Caco-2 (cell line): ENCODE measurements at regions not wholly inside any gene's neighbourhood (a gene's known extent, or its start where the extent isn't known, plus 50 kb on each side); places are given as distances from the start of the nearest gene placed in this dataset.
A peak's percentile ranks its signal among the peaks of the same experiment; 100 is the strongest.

Experiments
- BruUV-seq: library from RNA; stranded (reverse); fragments of 400-500 nt; replicated peaks from 2 replicates; lab custom pipeline; 2021; lab: Mats Ljungman, UMichigan
- CTCF ChIA-PET: fragments of 300-600 bp; sonication (Branson Sonifier 250); formaldehyde crosslinking; loops from one replicate; lab custom pipeline; 2022; ENCODE audit warnings: antibody characterized with exemption; lab: Charles Lee
- POLR2A ChIA-PET: fragments of 300-600 bp; sonication (Branson Sonifier 250); formaldehyde crosslinking; loops from one replicate; lab custom pipeline; 2022; ENCODE audit warnings: antibody characterized with exemption; lab: Charles Lee
- DNase-seq, 2 experiments: peaks; one replicate each; pipeline versions ENCODE4 v3.0.0 to v3.0.0-alpha.2; 2020 to 2022
- H3K27me3 ChIP-seq: replicated peaks from 2 replicates; pipeline ENCODE4 v1.6.0; 2011; ENCODE audit warnings: low read length; ENCODE audit not compliant: control insufficient read depth, insufficient read depth
- H3K36me3 ChIP-seq: 2 replicates; pipeline ENCODE4 v1.5.1; 2011; ENCODE audit warnings: low read length; ENCODE audit not compliant: control insufficient read depth, insufficient read depth
- H3K4me1 ChIP-seq: fragments of 250-450 bp; sonication (Bioruptor Pico); 2 replicates; pipeline ENCODE4 v1.5.1; 2020; ENCODE audit warnings: mild to moderate bottlenecking
- H3K4me3 ChIP-seq: 2 replicates; pipeline ENCODE4 v1.5.1; 2011; ENCODE audit warnings: low read depth, mild to moderate bottlenecking, control low read depth, low read length
- H3K9me3 ChIP-seq: fragments of 250-450 bp; sonication (Bioruptor Pico); 2 replicates; pipeline ENCODE4 v1.5.1; 2020; ENCODE audit warnings: mild to moderate bottlenecking, moderate library complexity
- H3K27ac Mint-ChIP-seq: one replicate; pipeline ENCODE4 v1.8.0; 2022; ENCODE audit warnings: mixed read lengths; ENCODE audit not compliant: unreplicated experiment
- H3K27me3 Mint-ChIP-seq: one replicate; pipeline ENCODE4 v1.8.0; 2022; ENCODE audit warnings: mixed read lengths; ENCODE audit not compliant: insufficient read depth, unreplicated experiment
- H3K36me3 Mint-ChIP-seq: one replicate; pipeline ENCODE4 v1.8.0; 2022; ENCODE audit warnings: mild to moderate bottlenecking, mixed read lengths; ENCODE audit not compliant: insufficient read depth, unreplicated experiment
- H3K4me1 Mint-ChIP-seq: one replicate; pipeline ENCODE4 v1.8.0; 2022; ENCODE audit warnings: low read depth, mixed read lengths; ENCODE audit not compliant: unreplicated experiment
- H3K4me3 Mint-ChIP-seq: one replicate; pipeline ENCODE4 v1.8.0; 2022; ENCODE audit warnings: mild to moderate bottlenecking, moderate library complexity, mixed read lengths; ENCODE audit not compliant: unreplicated experiment
- H3K9me3 Mint-ChIP-seq: one replicate; pipeline ENCODE4 v1.8.0; 2022; ENCODE audit warnings: mixed read lengths; ENCODE audit not compliant: unreplicated experiment
- intact Hi-C: fragments of 100-400 bp; cut with micrococcal nuclease; formaldehyde crosslinking; loops from one replicate; pipeline ENCODE4 v1.10.0; 2022; ENCODE audit not compliant: unreplicated experiment
- TF ChIP-seq, protein P1 (sequence below), 2 experiments: fragments of 200-600 bp in 1 of 2; IDR thresholded peaks; 1 replicate in 1 of 2; 2 replicates in 1 of 2; pipeline versions ENCODE4 v1.5.1 to v1.8.0; 2011 to 2022; ENCODE audit warnings: antibody characterized with exemption in 1 of 2, control low read depth in 1 of 2, inconsistent platforms in 1 of 2, low read depth in 1 of 2, low read length in 1 of 2, mild to moderate bottlenecking in 1 of 2, moderate library complexity in 1 of 2; ENCODE audit not compliant: insufficient read depth in 1 of 2, severe bottlenecking in 1 of 2, unreplicated experiment in 1 of 2

DNA sequence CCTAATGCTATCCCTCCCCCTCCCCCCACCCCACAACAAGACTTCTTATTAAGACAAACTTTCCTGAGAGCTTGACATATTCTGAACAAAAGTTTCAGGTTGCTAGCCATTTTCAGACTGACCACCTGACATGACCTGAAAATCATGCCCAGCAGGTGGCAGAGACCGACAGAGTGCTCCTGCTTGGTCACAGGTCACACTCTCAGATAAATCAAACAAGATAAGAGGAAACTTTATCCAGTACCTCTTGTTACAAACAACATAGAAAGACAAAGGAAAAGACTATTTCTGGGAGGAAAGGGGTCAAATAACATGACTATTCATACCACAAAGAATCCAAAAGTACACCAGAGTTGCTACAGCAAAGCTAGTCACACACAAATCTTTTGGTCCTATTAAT is 107.4 kb downstream of the TMEM200C start:
- H3K27me3 ChIP-seq, result no peaks in the 10 kb centered on the region
- Mint-ChIP-seq H3K36me3 (no peaks in the 10 kb centered on the region), H3K27me3 (no peaks in the 10 kb centered on the region), H3K4me3 (no peak overlapping the region), H3K27ac (no peak overlapping the region), H3K4me1 (no peaks in the 10 kb centered on the region), H3K9me3 (no peaks in the 10 kb centered on the region)
- no peak overlapping the region for H3K4me3 ChIP-seq
- POLR2A ChIA-PET, result no interaction called here
- DNase-seq, result peak in 1 of 2 experiments; percentile 15
- no TSS peak for BruUV-seq
- H3K9me3 ChIP-seq, result no peaks in the 10 kb centered on the region
- no peaks in the 10 kb centered on the region for H3K36me3 ChIP-seq
- CTCF ChIA-PET, result no interaction called here
- TF ChIP-seq, protein P1, sequence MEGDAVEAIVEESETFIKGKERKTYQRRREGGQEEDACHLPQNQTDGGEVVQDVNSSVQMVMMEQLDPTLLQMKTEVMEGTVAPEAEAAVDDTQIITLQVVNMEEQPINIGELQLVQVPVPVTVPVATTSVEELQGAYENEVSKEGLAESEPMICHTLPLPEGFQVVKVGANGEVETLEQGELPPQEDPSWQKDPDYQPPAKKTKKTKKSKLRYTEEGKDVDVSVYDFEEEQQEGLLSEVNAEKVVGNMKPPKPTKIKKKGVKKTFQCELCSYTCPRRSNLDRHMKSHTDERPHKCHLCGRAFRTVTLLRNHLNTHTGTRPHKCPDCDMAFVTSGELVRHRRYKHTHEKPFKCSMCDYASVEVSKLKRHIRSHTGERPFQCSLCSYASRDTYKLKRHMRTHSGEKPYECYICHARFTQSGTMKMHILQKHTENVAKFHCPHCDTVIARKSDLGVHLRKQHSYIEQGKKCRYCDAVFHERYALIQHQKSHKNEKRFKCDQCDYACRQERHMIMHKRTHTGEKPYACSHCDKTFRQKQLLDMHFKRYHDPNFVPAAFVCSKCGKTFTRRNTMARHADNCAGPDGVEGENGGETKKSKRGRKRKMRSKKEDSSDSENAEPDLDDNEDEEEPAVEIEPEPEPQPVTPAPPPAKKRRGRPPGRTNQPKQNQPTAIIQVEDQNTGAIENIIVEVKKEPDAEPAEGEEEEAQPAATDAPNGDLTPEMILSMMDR (IDR thresholded peaks at IDR 0.05; ENCODE audit: insufficient read depth in 1 of 2, low read depth in 1 of 2, low read length in 1 of 2, severe bottlenecking in 1 of 2, unreplicated experiment in 1 of 2), result peak in 1 of 2 experiments; percentile 35
- intact Hi-C loops, result loop anchor here (5.0 kb wide), 1 partner anchor 49 kb away; no protein-coding TSS in a partner anchor
- no peaks in the 10 kb centered on the region for H3K4me1 ChIP-seq

DNA sequence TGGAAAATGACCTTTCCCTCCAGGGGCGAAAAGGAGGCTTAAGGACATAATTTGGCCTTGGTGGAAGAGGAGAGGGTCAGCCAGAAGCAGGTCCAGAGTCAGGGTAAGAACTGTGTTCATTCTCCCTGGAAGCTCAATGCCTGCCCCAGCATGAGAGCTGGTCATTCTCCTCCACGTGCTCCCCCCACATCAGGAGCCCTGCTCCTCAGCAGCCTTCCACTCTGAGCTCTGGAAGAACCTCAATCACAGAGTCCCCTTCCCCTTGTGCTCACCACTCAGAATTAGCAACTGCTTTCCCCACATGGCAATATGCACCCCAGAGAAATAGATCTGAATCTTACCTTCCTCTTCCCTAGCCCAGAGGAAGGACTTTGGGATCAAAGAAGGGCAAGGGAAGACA is 115.4 kb downstream of the TMEM200C start:
- Histone ChIP-seq H3K9me3 (no peaks in the 10 kb centered on the region), H3K4me3 (no peak overlapping the region), H3K4me1 (no peaks in the 10 kb centered on the region), H3K27me3 (no peaks in the 10 kb centered on the region), H3K36me3 (no peaks in the 10 kb centered on the region)
- ChIA-PET CTCF (no interaction called here), POLR2A (no interaction called here)
- TF ChIP-seq, protein P1 (IDR thresholded peaks at IDR 0.05; ENCODE audit: insufficient read depth in 1 of 2, low read depth in 1 of 2, low read length in 1 of 2, severe bottlenecking in 1 of 2, unreplicated experiment in 1 of 2), result no peak
- no peaks in the 10 kb centered on the region for H3K4me1 Mint-ChIP-seq
- no peaks in the 10 kb centered on the region for H3K9me3 Mint-ChIP-seq
- DNase-seq, result no peak
- no TSS peak for BruUV-seq
- intact Hi-C loops, result no loop called here
- H3K27me3 Mint-ChIP-seq, result peaks cover 5% of the 10 kb centered on the region
- H3K4me3 Mint-ChIP-seq, result no peak overlapping the region
- no peaks in the 10 kb centered on the region for H3K36me3 Mint-ChIP-seq
- no peak overlapping the region for H3K27ac Mint-ChIP-seq

DNA sequence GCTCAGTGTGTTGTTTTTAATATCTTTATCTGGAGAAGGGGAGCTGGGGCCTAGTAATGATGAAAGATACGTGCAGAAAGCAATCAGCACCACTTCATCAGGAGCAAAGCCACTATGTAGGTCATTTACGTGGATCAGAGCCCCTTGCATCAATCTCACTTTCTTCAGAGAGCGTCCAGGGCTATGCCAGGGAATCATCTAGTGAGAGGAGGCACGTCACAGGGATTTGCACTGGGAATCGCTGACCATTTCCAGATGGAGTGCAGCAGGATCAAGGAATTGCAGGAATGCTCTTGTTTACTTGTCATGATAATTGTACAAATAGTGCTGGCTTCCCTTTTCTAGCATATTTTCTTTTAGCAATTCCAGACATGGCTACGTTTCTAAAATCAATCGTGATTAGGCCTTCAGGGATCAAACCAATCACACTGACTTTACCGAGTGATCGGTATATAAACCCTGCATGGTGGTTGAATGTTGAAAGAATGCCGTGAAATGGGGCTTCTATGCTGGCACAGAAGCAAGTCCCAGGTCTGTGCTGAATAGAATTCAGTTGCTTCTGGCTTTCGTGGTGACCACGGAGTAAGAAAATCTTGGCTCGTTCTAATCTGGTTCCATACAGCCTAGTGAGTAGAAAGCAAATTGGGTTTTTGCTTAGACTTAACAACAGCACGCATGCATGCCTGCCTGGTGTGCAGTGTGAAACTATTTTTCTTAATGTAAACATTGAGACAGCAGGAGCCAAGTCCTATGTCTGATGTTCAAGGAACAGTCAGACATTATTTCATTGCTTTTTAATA is 122.8 kb downstream of the TMEM200C start:
- H3K36me3 Mint-ChIP-seq, result no peaks in the 10 kb centered on the region
- TF ChIP-seq, protein P1 (IDR thresholded peaks at IDR 0.05; ENCODE audit: insufficient read depth in 1 of 2, low read depth in 1 of 2, low read length in 1 of 2, severe bottlenecking in 1 of 2, unreplicated experiment in 1 of 2), result no peak
- no peaks in the 10 kb centered on the region for H3K36me3 ChIP-seq
- H3K27ac Mint-ChIP-seq, result no peak overlapping the region
- BruUV-seq, result no TSS peak
- H3K4me1 Mint-ChIP-seq, result no peaks in the 10 kb centered on the region
- H3K4me3 ChIP-seq, result no peak overlapping the region
- POLR2A ChIA-PET, result no interaction called here
- intact Hi-C loops, result no loop called here
- no peak for DNase-seq
- H3K4me1 ChIP-seq, result no peaks in the 10 kb centered on the region
- no peak overlapping the region for H3K4me3 Mint-ChIP-seq
- H3K27me3 Mint-ChIP-seq, result peaks cover 4% of the 10 kb centered on the region
- CTCF ChIA-PET, result no interaction called here
- H3K27me3 ChIP-seq, result no peaks in the 10 kb centered on the region; the same call in 1 of the 2 replicates
- H3K9me3 Mint-ChIP-seq, result no peaks in the 10 kb centered on the region
- H3K9me3 ChIP-seq, result no peaks in the 10 kb centered on the region
